ENCODE measurements at regions not wholly inside any gene's neighbourhood (a gene's known extent, or its start where the extent isn't known, plus 50 kb on each side); places are given as distances from the start of the nearest gene placed in this dataset.

GRCh38 chr13:27699952-27700351 lies 78.3 kb downstream of the POLR1D start:
- TF ChIP-seq CTCF (conservative IDR thresholded peaks at IDR 0.05; ENCODE audit: low read depth in 2 of 2) (no peak), EZH2phosphoT487 (IDR thresholded peaks at IDR 0.05; ENCODE audit: unreplicated experiment) (no peak)
